Aorta (tissue), 5 donors: ENCODE measurements at regions not wholly inside any gene's neighbourhood (a gene's known extent, or its start where the extent isn't known, plus 50 kb on each side); places are given as distances from the start of the nearest gene placed in this dataset.

ENCODE experiments used
- ATAC-seq: fragments of 200-7000 bp; cut with Tn5 transposase; one replicate; pipeline ENCODE4 v1.9.1; 2022; ENCODE audit warnings: moderate library complexity; ENCODE audit not compliant: low FRiP score
- DNase-seq, 2 donors: peaks; one replicate each; pipeline ENCODE4 v3.0.0-alpha.2; 2020
- H3K27ac ChIP-seq, 2 donors: one replicate each; pipeline ENCODE4 v1.5.1; 2013; ENCODE audit warnings: low read length in 2 of 2, mild to moderate bottlenecking in 2 of 2, moderate library complexity in 2 of 2, control low read depth in 1 of 2, inconsistent platforms in 1 of 2, low read depth in 1 of 2
- H3K27me3 ChIP-seq, 2 donors: one replicate each; pipeline ENCODE4 v1.6.1; 2013; ENCODE audit warnings: control low read depth in 1 of 2, low read length in 1 of 2, mild to moderate bottlenecking in 1 of 2, moderate library complexity in 1 of 2; ENCODE audit not compliant: insufficient read depth in 2 of 2, control insufficient read depth in 1 of 2
- H3K36me3 ChIP-seq, 2 donors: one replicate each; pipeline ENCODE4 v1.6.1; 2013; ENCODE audit warnings: control low read depth in 1 of 2, low read length in 1 of 2, mild to moderate bottlenecking in 1 of 2; ENCODE audit not compliant: insufficient read depth in 2 of 2, control insufficient read depth in 1 of 2
- H3K4me1 ChIP-seq, 2 donors: one replicate each; pipeline ENCODE4 v1.6.1; 2013; ENCODE audit warnings: low read length in 2 of 2, control low read depth in 1 of 2, mild to moderate bottlenecking in 1 of 2, moderate library complexity in 1 of 2; ENCODE audit not compliant: insufficient read depth in 2 of 2, control insufficient read depth in 1 of 2
- H3K4me3 ChIP-seq, 2 donors: one replicate each; pipeline ENCODE4 v1.5.1; 2013; ENCODE audit warnings: low read length in 2 of 2, control low read depth in 1 of 2, mild to moderate bottlenecking in 1 of 2
- H3K9me3 ChIP-seq: one replicate; pipeline ENCODE4 v1.6.1; 2013; ENCODE audit warnings: mild to moderate bottlenecking, low read length; ENCODE audit not compliant: control insufficient read depth
- WGBS, 2 donors: extraction: QIAGEN DNeasy Blood & Tissue Kit; methylation state at CpG; one replicate each; pipeline ENCODE4 v1.1.7; 2013; 5-methylcytosine and 5-hydroxymethylcytosine counted together
- intact Hi-C, 2 donors: fragments of 100-400 bp; cut with DNase I; formaldehyde crosslinking; loops; one replicate each; pipeline versions ENCODE4 v1.14.2 to v1.15.0; 2022
- donor health status: healthy with polysubstance abuse.
- donor health status: Bipolar disorder and iron deficiency.
- donor health status: DM: no; HTN: no; CAD: no.
- donor health status: DM: no; HTN: no; CAD: no.
- donor health status: DM: yes; HTN: yes; CAD: no.

DNA sequence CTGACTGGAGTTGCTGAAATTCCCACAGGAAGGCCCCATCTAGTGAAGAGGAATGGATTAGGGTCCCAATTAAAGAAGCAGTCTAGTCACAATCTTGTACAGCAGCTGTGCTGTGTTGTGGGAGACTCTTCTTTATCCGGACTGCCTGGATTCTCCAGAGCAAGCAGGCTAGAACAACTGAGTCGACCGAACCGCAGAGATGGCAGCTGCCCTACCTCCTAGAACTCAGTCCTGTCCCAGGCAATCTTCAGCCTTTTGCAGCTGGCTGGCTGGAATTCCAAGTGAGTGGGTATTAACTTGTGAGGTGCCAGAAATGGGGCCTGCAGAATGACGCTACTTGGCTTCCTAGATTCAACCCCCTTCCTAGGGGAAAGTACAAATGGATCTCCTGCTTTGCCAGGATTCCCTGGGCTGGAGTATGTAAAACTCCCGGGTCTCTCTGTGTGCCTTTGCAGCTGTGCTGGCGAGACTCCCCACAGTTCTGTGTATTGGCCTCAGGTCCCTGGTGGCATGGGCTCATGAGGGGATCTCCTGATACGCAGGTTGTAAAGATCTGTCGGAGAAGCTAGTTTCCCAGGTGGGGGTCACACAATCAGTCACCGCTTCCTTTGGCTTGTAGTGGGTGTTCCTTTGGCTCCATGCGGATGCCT lies 1952.6 kb upstream of the LRRTM1 start:
- H3K27me3 ChIP-seq, result no peaks in the 10 kb centered on the region
- intact Hi-C loops, result no loop called here
- no peak overlapping the region for H3K27ac ChIP-seq
- H3K4me1 ChIP-seq, result no peaks in the 10 kb centered on the region
- no peaks in the 10 kb centered on the region for H3K36me3 ChIP-seq
- no peak for DNase-seq
- no peaks in the 10 kb centered on the region for H3K9me3 ChIP-seq
- peak; percentile 37 for ATAC-seq
- no peak overlapping the region for H3K4me3 ChIP-seq
- 90 to 92% methylated on average over 11 of the region's 11 CpGs for whole genome bisulfite sequencing, 2 donors

GRCh38 chr2:82256288-82256687 lies 1951.7 kb upstream of the LRRTM1 start:
- intact Hi-C loops, result no loop called here
- ATAC-seq, result no peak
- DNase-seq, result no peak
- no peak overlapping the region for H3K4me3 ChIP-seq
- WGBS, 2 donors, result 75 to 80% methylated on average over 3 of the region's 3 CpGs
- no peak overlapping the region for H3K27ac ChIP-seq
- H3K4me1 ChIP-seq, result no peaks in the 10 kb centered on the region
- no peaks in the 10 kb centered on the region for H3K9me3 ChIP-seq
- no peaks in the 10 kb centered on the region for H3K27me3 ChIP-seq
- H3K36me3 ChIP-seq, result no peaks in the 10 kb centered on the region

DNA sequence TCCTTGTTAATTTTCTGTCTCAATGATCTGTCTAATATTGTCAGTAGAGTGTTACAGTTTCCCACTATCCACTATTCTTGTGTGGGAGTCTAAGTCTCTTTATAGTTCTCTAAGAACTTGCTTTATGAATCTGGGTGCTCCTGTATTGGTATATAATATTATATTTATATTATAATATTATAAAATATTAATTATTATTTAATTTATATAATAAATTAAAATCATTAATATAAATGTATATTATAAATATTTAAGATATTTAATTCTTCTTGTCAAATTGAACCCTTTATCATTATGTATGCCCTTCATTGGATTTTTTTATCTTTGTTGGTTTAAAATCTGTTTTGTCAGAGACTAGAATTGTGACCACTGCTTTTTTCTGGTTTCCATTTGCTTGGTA lies 1950.2 kb upstream of the LRRTM1 start:
- ATAC-seq (no peak), DNase-seq (no peak)
- no peak overlapping the region for H3K27ac ChIP-seq
- H3K27me3 ChIP-seq, result no peaks in the 10 kb centered on the region
- H3K4me1 ChIP-seq, result no peaks in the 10 kb centered on the region
- intact Hi-C loops, result no loop called here
- no peaks in the 10 kb centered on the region for H3K9me3 ChIP-seq
- H3K4me3 ChIP-seq, result no peak overlapping the region
- H3K36me3 ChIP-seq, result no peaks in the 10 kb centered on the region

DNA sequence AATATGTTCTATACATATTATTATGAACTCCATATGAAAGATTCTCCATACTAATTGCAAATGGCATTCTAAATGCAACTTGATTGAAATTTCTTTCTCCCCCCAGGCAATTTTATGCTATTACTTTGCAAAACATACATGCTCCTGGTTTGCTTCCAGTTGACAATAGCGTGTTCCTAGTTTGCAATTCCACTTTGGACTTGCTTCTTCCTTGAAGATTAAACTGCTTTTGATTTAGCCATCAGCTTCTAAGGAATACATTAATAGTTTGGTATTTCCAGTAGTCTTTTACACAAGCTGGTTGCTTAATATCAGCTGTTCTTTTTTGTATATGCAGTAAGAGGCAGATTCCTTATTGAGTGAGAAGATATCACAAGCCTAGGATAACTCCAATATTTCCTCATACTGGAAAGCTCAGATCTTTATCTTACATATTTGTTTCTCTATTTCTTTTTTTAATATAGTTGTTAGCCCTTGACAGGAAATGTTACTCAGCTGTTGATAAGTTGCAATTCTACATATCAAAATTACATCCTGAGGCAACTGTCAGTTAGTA lies 1941.7 kb upstream of the LRRTM1 start:
- H3K4me1 ChIP-seq, result no peaks in the 10 kb centered on the region
- H3K4me3 ChIP-seq, result no peak overlapping the region
- no peak for DNase-seq
- H3K27me3 ChIP-seq, result no peaks in the 10 kb centered on the region
- H3K36me3 ChIP-seq, result no peaks in the 10 kb centered on the region
- H3K27ac ChIP-seq, result no peak overlapping the region
- no peaks in the 10 kb centered on the region for H3K9me3 ChIP-seq
- WGBS, 2 donors, result 81 to 88% methylated on average over 1 of the region's 1 CpG
- no peak for ATAC-seq
- intact Hi-C loops, result no loop called here

DNA sequence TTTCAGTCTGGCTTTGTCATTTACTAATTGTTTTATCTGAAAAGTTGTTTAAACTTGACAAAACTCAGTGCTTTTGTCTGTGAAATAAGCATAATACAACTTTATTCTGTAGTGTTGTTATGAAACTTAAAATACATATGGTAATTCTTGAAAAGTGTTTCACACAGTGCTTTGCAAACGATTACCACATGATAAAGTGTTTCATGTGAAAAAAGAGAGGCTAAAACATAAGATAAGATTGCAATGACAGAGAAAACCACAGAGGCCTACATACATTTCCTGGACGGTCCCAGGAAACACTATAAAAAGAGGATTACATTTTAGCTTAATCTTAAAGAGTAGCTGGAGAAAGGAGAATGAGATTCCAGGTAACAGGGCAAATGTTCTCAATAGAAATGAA lies 1934.6 kb upstream of the LRRTM1 start:
- 15 to 19% methylated on average over 2 of the region's 2 CpGs for WGBS, 2 donors
- DNase-seq, result no peak
- intact Hi-C loops, result no loop called here
- Histone ChIP-seq H3K36me3 (no peaks in the 10 kb centered on the region), H3K4me3 (no peak overlapping the region), H3K4me1 (no peaks in the 10 kb centered on the region), H3K9me3 (no peaks in the 10 kb centered on the region), H3K27ac (no peak overlapping the region), H3K27me3 (no peaks in the 10 kb centered on the region)
- ATAC-seq, result no peak

DNA sequence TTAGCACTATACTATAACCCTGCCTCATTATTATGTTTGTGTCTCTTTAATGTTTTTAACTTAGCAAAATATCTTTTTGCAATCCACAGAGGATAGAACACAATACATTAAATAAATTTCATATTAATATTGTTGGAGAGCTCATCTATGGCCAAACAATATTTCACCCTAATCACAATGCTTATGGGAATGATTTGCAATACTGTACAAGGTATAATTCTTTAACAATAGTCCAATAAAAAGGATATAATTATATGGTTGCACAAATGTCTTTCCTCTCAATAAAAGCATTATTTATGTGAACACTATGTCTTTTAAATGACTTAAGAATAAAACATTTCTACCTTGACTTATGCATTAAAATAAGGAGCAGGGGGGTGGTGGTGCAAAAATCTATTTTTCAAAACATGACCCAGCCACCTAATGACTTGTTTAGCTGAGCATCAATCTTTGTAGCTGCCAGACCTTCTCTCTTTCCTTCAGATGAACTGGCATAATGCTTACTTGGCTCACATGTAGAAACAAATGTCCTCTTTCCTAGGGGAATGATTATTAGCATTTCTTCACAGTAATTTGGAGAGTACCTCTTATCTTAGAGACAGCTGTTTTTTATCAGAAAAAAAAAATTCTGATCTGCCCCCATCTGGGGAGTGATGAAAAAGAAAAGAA lies 1933.6 kb upstream of the LRRTM1 start:
- ATAC-seq, result no peak
- no peak for DNase-seq
- no peaks in the 10 kb centered on the region for H3K27me3 ChIP-seq
- intact Hi-C loops, result no loop called here
- H3K36me3 ChIP-seq, result no peaks in the 10 kb centered on the region
- H3K4me1 ChIP-seq, result no peaks in the 10 kb centered on the region
- no peak overlapping the region for H3K27ac ChIP-seq
- no peak overlapping the region for H3K4me3 ChIP-seq
- no peaks in the 10 kb centered on the region for H3K9me3 ChIP-seq

GRCh38 chr2:82234283-82234874 lies 1929.8 kb upstream of the LRRTM1 start:
- DNase-seq (no peak), ATAC-seq (no peak)
- H3K36me3 ChIP-seq, result no peaks in the 10 kb centered on the region
- no peaks in the 10 kb centered on the region for H3K27me3 ChIP-seq
- no peaks in the 10 kb centered on the region for H3K9me3 ChIP-seq
- intact Hi-C loops, result no loop called here
- no peak overlapping the region for H3K4me3 ChIP-seq
- H3K27ac ChIP-seq, result no peak overlapping the region
- WGBS, 2 donors, result 68 to 69% methylated on average over 8 of the region's 8 CpGs
- no peaks in the 10 kb centered on the region for H3K4me1 ChIP-seq

- ATAC-seq (no peak), DNase-seq (no peak)
- H3K27ac ChIP-seq, result no peak overlapping the region
- no peak overlapping the region for H3K4me3 ChIP-seq
- no peaks in the 10 kb centered on the region for H3K27me3 ChIP-seq
- H3K9me3 ChIP-seq, result no peaks in the 10 kb centered on the region
- H3K4me1 ChIP-seq, result no peaks in the 10 kb centered on the region
- no peaks in the 10 kb centered on the region for H3K36me3 ChIP-seq
- intact Hi-C loops, result no loop called here
Observed at GRCh38 chr2:82233806-82234205, 1929.3 kb upstream of the LRRTM1 start.

DNA sequence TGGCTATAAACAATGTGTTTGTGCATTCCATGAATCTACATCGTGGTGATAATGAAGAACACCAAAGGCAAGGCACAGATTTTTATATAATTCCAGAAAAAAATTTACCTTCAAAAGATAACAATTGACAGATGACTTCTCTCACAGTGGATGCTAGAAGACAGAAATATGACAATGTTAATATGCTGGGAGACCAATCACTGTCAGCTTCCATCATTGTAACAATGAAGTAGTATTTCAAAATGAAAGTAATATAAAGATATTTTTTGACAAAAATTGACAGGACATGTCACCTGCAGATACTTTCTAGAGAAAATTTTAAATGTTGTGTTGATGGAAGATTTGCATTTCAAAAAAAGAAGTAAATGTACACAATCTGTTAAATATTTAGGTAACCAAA lies 1925.9 kb upstream of the LRRTM1 start:
- intact Hi-C loops, result no loop called here
- ATAC-seq, result no peak
- Histone ChIP-seq H3K27ac (no peak overlapping the region), H3K9me3 (no peaks in the 10 kb centered on the region), H3K4me1 (no peaks in the 10 kb centered on the region), H3K27me3 (no peaks in the 10 kb centered on the region), H3K4me3 (no peak overlapping the region), H3K36me3 (no peaks in the 10 kb centered on the region)
- DNase-seq, result no peak
- WGBS, 2 donors, result 63 to 64% methylated on average over 1 of the region's 1 CpG
